HG03558 (cell line): ENCODE measurements at regions not wholly inside any gene's neighbourhood (a gene's known extent, or its start where the extent isn't known, plus 50 kb on each side); places are given as distances from the start of the nearest gene placed in this dataset.

ENCODE experiments used
- ATAC-seq: cut with Tn5 transposase; IDR thresholded peaks from one replicate; pipeline ENCODE4 v1.9.1; 2021; ENCODE audit warnings: moderate number of reproducible peaks; ENCODE audit not compliant: unreplicated experiment; ENCODE audit errors: extremely low read depth

- ATAC-seq: no peak
Observed at GRCh38 chr3:18744472-18744871, 319.3 kb upstream of the SATB1 start.

GRCh38 chr3:18743761-18744160, 318.6 kb upstream of the SATB1 start:
- no peak for ATAC-seq

GRCh38 chr3:18740631-18741583, 315.8 kb upstream of the SATB1 start:
- peak; percentile 90 for ATAC-seq

- ATAC-seq: no peak
Observed at GRCh38 chr3:18739099-18739433, 313.9 kb upstream of the SATB1 start.

- no peak for ATAC-seq
Observed at GRCh38 chr3:18738393-18739098, 313.4 kb upstream of the SATB1 start.

- no peak for ATAC-seq
Observed at GRCh38 chr3:18735005-18735404, 309.9 kb upstream of the SATB1 start.

GRCh38 chr3:18734309-18734708, 309.2 kb upstream of the SATB1 start:
- no peak for ATAC-seq

- no peak for ATAC-seq
Observed at GRCh38 chr3:18732474-18732873, 307.3 kb upstream of the SATB1 start.

- no peak for ATAC-seq
Observed at GRCh38 chr3:18730491-18730890, 305.4 kb upstream of the SATB1 start.

GRCh38 chr3:18729671-18730070, 304.5 kb upstream of the SATB1 start:
- ATAC-seq: no peak

GRCh38 chr3:18725668-18726407, 300.7 kb upstream of the SATB1 start:
- ATAC-seq: no peak

GRCh38 chr3:18724456-18724855, 299.3 kb upstream of the SATB1 start:
- ATAC-seq: no peak

- no peak for ATAC-seq
Observed at GRCh38 chr3:18723206-18723810, 298.2 kb upstream of the SATB1 start.

GRCh38 chr3:18720543-18720942, 295.4 kb upstream of the SATB1 start:
- no peak for ATAC-seq

- no peak for ATAC-seq
Observed at GRCh38 chr3:18717598-18717997, 292.5 kb upstream of the SATB1 start.

- ATAC-seq: no peak
Observed at GRCh38 chr3:18716821-18717220, 291.7 kb upstream of the SATB1 start.

GRCh38 chr3:18716101-18716500, 291.0 kb upstream of the SATB1 start:
- ATAC-seq: no peak

- ATAC-seq: no peak
Observed at GRCh38 chr3:18715208-18715607, 290.1 kb upstream of the SATB1 start.

- ATAC-seq: no peak
Observed at GRCh38 chr3:18713577-18713951, 288.4 kb upstream of the SATB1 start.

GRCh38 chr3:18712713-18713576, 287.8 kb upstream of the SATB1 start:
- ATAC-seq: no peak
